ENCODE measurements at regions not wholly inside any gene's neighbourhood (a gene's known extent, or its start where the extent isn't known, plus 50 kb on each side); places are given as distances from the start of the nearest gene placed in this dataset.

- no peak for TF ChIP-seq ESRRG (CRISPR knock-in tag; IDR thresholded peaks at IDR 0.05)
- TF ChIP-seq PPARA (CRISPR knock-in tag; IDR thresholded peaks at IDR 0.05; ENCODE audit: borderline replicate concordance), result no peak
Measured at GRCh38 chr7:17062151-17063044, 180.6 kb upstream of the AGR3 start.

All from SK-N-SH treated with all-trans-retinoic acid at 6 μM for 48 hours (cell line).